SH-SY5Y (cell line): ENCODE measurements at regions not wholly inside any gene's neighbourhood (a gene's known extent, or its start where the extent isn't known, plus 50 kb on each side); places are given as distances from the start of the nearest gene placed in this dataset.

Experiments
- GATA2 ChIP-seq: IDR thresholded peaks from 2 replicates; pipeline ENCODE4 v1.6.1; 2011; ENCODE audit warnings: mild to moderate bottlenecking, low read depth, low read length
- GATA3 ChIP-seq: IDR thresholded peaks from 2 replicates; pipeline ENCODE4 v1.6.1; 2011; ENCODE audit warnings: low read depth, mild to moderate bottlenecking, low read length, moderate library complexity

DNA sequence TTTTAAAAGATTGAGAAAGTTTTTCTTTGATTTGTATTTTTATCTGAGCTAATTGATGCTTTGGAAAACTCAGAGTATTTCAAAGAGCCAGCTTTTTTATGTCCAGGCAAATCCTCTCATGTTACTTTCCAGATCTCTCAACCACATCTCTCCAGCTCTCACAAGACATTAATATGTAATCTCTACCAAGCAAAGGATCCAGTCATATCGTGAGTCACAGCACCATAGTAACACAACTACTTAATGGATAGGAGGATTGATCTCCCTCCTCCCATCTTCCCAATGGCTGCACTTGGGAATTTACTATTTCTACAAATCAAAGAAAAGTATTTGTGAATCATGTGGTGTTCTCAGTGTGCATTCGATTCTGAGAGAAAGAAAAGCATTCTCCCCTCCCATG is 63.3 kb downstream of the POU4F1 start:
- TF ChIP-seq GATA2 (no peak), GATA3 (no peak)

DNA sequence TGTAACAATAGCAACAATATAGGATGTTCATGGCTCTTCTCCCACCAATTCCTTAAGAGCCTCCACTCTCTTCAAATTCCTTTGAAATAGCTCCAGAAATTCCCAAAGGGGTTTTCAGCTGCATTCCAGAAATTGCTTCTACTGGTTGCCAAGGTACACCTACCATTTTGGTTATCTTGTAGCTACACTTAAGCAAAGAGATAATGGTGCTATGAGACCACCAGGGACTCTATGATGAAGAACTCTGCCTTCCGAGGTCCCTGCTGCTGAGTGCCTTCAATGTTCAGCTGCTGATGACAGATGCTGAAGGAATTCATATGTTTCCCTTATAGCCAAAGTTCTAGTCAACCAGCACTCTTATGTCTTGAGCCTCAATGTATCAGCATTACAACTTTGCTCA is 78.4 kb downstream of the POU4F1 start:
- TF ChIP-seq GATA3 (no peak), GATA2 (no peak)

DNA sequence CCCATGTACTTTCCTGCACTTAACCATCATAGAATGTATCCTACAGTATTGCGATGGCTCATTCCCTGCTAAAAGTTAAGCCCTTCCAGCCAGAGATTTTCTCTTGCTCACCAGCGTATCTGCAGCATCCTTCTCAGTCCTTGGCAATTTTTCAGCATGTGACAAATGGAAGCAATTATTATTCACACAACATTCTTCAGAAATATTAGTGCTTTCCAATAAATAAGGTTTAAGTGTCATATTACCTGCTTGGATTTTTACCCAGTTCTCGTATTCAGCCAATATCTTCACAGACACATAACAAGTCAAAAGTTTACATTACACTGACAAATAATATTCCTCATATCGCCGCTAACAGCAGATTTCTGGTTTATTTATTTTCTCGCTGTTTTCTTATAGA is 82.3 kb downstream of the POU4F1 start:
- TF ChIP-seq GATA3 (no peak), GATA2 (no peak)

DNA sequence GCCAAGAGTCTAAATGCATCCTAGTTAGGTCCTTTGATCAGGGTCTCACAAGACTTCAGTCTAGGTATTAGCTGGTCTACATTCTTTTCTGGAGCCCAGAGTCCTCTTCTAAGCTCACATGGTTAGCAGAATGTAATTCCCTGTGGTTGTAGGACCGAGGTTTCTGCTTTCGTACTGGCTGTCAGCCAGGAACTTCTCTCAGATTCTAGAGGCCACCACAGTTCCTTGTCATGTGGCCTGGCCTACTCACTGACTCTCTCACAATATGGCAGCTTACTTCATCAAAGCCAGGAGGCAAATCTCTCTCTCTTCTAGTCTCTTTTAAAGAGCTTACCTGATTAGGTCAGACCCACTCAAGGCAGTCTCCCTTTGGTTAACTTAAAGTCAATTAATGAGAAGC is 82.9 kb downstream of the POU4F1 start:
- TF ChIP-seq GATA2: no peak
- no peak for TF ChIP-seq GATA3

GRCh38 chr13:78499802-78500201 is 103.5 kb downstream of the POU4F1 start:
- TF ChIP-seq GATA3: no peak
- no peak for TF ChIP-seq GATA2

DNA sequence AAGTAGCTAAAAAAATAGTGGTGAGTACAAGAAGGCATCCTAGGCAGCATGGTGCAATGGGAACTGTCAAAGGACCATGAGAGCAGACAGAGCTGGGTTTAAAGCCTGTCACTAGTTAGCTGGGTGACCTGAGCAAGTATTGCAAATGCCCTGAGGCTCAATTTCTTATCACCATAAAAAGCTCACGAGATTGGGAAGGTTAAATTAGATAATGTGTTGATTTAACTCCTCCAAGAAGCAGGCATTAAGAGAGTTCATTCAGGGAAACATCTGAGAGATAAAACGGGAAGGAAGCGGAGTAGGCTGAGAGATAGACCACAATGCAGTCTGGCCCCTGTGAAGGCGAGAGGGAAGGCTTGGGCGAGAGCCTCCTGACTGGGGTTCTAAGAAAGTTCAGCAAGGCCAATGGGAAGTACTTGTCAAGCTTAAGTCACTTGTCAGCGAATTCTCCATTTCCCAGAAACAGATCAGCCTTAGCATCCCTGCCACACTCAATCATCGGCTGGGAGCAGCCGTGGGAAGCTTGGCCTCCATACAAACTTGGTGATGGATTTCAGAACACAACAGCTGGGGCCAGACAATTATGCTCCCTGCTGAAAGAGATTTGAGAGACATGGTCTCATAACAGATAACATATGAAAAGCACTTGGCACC is 105.5 kb downstream of the POU4F1 start:
- no peak for TF ChIP-seq GATA3
- TF ChIP-seq GATA2: no peak; the same call in 1 of the 2 replicates

DNA sequence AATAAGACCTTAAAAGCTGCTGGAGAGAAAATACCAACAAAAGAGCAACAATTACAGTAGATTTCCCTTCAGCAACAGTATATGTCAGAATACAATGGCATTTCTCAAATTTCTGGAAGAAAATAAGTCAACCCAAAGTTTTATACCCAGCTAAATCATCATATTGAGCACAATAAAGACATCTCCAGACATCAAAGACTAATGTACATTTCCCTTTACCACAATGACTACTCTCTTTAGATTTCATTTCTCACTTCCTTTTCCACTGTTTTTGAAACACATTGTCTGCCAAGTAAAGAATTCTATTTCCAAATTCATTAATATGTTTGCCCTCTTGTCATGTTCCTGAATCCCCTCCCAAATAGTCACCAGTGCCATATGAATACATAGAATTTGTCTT is 111.4 kb downstream of the POU4F1 start:
- TF ChIP-seq GATA3 (no peak), GATA2 (no peak)

DNA sequence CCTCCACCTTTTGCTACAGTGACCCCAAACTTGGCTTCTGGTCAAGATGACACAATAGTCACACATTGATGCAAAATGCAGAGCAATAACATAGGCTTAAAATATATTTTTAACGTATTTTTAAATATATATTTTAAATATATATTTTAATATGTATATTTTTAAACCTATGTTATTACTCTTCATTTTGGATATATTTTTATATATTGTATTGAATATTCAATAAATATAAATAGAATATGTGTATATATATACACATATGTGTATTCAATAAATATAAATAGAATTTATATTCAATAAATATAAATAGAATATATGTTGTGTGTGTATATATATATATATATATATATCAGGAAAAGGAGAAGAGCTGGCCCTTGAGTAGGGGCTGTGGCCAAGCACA is 115.6 kb downstream of the POU4F1 start:
- TF ChIP-seq GATA3 (no peak), GATA2 (no peak)

GRCh38 chr13:78485803-78486202 is 117.5 kb downstream of the POU4F1 start:
- TF ChIP-seq GATA3 (no peak), GATA2 (no peak)

DNA sequence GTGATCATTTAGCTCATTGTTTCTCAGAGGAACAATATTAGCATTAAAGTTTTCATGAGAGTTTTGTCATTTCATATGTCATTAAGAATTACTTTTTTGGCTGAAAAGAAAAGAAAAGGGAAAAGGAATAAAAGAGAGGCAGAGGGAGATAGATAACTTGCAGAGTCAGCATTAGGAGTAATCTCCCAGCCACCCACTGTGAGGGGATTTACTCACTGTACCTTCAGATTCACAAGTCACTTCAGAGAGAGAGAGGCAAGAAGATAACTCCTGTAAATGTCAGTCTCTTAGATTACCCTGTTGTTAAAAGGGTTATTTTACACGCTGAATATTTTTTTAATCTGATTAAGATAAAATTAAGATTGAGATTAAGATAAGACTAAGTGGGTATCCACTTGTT is 125.2 kb downstream of the POU4F1 start:
- TF ChIP-seq GATA3: no peak
- no peak for TF ChIP-seq GATA2

GRCh38 chr13:78476910-78477309 is 126.4 kb downstream of the POU4F1 start:
- TF ChIP-seq GATA3 (no peak), GATA2 (no peak)

DNA sequence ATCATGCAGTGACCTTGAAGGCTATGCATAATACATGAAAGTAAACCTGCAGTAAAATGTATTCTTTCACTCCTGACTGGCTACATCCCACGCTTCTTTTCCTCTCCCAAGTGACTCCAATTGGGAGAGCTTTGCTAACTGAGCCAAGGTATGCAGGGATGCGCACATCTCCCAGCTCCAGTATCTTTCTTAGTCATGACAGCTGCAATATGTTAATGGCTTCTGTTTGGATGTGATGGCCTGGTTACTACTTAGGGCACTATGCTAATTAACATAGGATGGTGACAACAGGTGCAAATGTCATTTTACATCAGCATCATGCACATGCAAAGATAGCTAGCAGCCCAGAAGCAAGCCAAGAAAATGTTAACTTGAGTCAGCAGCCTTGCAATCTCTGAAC is 134.7 kb downstream of the POU4F1 start:
- TF ChIP-seq GATA3: no peak
- no peak for TF ChIP-seq GATA2

- TF ChIP-seq GATA2: no peak
- TF ChIP-seq GATA3: no peak
Observed at GRCh38 chr13:78465250-78465649, 138.1 kb downstream of the POU4F1 start.

- no peak for TF ChIP-seq GATA3
- no peak for TF ChIP-seq GATA2
Observed at GRCh38 chr13:78460176-78460575, 143.2 kb downstream of the POU4F1 start.

- TF ChIP-seq GATA2: no peak
- TF ChIP-seq GATA3: no peak
Observed at GRCh38 chr13:78443839-78444238, 159.5 kb downstream of the POU4F1 start.

- TF ChIP-seq GATA2 (no peak), GATA3 (no peak)
Observed at GRCh38 chr13:78437781-78438180, 165.6 kb downstream of the POU4F1 start.

DNA sequence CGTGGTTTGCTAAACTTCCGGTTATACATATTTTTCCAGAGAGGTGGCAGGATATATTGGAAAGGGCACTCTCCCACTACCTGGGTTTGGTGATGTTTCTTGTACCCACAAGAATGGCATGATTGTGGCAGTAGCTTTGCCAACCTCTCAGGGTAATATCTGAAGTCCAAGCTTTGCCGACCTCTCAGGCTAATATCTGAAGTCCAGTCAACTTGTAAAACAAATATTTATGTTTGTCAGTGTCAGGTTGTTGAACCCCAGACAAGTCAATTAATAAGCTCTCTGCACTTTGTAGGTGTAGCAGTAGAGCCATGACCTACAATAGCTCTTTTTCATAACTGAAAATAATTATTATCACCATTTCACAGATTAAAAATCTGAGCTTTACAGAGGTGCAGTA is 167.0 kb downstream of the POU4F1 start:
- TF ChIP-seq GATA3 (no peak), GATA2 (no peak)
